SW 1271 (cell line): ENCODE measurements at regions not wholly inside any gene's neighbourhood (a gene's known extent, or its start where the extent isn't known, plus 50 kb on each side); places are given as distances from the start of the nearest gene placed in this dataset.

ENCODE experiments used
- DNase-seq, 2 experiments: peaks; one replicate each; lab custom pipeline; 2025; lab: John Stamatoyannopoulos, UW

DNA sequence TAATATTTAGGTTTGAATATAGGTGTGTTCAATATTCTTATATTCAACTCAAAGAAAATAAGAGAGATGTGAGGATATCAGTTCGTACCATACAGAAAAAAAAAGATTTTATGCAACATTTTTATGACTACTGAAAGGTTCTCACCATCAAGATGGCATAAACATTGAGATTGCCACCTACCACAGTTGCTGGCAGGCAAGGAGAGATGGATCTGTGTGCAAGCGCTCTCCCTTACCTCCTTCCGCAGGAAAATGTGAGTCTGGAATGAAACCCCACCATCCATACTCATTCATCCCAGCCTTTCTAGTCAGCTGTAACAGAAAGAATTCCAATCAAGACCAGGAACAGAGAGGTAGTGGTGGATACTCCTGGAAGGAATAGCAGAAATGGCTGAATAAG lies 376.9 kb downstream of the PPP3CA start:
- DNase-seq: no peak

DNA sequence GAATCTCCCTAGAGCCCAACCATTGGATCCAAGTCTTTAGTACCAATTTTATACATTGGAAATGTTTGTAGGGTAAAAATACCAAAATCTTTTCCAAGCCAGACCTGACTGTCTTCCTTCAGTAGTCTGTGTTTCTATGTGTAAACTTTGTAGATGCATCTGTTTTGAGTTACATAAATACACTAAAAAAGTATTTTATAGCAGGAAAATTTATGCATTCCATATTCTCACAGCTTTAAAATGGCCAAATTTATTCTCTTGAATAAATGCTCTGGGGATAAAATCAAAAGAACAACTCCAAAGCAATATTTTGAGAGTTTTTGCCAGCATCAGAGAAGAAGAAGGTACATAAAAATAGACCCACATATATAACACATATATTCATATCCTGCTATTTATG lies 377.4 kb downstream of the PPP3CA start:
- no peak for DNase-seq

DNA sequence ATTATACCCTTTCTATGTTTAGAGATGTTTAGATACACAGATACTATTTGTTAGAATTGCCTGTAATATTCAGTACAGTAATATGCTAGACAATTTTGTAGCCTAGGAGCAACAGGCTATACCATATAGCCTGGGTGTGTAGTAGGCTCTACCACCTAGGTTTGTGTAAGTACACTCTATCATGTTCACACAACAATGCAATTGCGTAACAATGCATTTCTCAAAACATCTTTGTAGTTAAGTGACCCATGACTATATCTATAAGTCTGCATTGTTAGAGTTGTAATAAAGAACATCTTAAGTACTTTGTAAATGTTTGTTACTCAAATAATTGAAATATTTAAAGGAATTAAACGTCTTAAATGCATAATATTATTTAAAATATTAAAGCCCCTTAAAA lies 379.3 kb downstream of the PPP3CA start:
- DNase-seq: no peak

DNA sequence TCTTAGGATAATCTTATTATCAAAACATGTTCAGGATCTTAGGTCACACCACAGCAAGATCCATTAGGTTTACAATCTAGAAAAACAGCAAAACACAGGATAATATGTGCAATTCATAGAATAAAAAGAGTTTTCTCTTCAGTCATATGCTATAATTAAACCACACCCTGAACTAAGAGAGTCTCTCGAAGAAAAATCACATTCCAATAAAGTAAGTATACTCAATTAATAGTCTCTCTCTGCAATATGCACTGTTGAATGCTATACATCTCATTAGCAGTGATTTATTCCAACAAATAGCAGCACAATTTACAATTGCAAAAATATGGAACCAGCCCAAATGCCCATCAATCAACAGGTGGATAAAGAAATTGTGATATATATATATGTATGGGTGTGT lies 383.7 kb downstream of the PPP3CA start:
- no peak for DNase-seq

DNA sequence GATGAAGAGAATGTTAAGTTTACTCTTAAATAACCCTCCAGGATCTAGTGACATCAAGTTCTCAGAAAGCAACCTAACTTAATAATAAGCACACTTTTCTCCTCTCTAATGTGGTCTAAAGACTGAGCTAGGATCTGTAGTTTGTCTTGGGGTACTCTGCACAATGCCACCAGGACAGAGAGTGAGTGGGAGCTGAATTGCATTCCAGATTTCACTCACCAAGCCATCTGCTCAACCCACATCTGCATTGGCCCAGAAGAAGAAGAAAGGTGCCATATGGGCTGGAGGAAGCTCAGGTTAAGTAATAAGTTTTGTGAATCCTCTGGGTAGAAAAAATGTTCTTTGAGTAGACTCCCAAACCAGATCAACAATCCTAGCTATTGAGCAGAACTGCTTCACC lies 384.6 kb downstream of the PPP3CA start:
- DNase-seq: no peak

DNA sequence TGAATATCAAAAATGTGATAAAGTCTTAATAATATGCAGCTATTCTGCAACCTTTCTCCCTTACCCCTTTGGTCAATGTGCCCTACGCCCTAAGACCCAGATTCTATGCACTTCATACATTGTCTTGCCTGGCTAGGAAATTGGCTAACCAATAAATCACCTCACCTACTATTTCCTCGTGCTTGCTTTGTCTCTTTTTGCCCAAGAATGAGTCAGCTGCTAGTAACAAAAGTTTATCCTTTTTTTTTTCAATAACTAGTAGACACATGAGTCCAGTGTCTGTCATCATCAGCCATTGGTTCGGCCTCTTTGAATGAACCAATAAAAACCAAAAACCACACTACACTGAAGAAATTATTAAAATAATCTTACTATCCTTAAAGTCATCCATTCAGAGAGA lies 387.1 kb downstream of the PPP3CA start:
- no peak for DNase-seq

DNA sequence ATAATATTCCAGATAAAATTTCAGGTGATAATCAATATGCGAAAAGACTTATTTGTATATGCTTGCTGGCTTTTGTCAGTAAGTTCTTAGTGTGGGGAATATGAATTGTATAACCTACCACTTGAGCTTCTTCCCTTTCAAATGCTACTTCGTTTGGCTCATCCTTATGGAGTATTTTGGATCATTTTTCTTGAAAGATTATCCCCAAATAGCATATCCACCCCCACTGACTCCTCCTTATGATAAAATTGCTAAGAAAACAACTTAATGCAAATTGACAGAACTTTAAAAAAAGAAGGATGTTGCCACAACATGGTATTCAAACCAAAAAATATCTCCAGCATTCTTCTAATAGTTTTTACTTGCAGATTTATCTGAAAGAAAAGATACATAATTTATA lies 393.3 kb downstream of the PPP3CA start:
- DNase-seq: no peak

DNA sequence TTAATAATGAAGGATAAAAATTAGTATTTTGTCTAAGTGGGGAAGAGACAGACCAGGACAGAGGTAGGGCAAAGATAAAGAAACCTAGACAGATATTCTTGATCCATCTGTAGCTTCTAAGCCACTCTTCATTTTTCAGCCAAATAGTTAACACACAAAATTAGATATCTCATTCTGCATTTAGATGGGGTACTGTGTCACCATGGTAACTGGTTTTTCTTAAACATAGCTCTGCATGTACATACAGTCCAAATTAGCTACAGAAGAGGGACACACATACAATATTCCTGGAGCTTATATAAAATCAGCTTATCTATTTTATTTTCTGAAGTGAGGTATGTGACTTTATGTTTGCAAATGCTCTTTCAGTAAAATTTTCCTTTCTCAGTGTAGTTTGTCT lies 393.7 kb downstream of the PPP3CA start:
- DNase-seq: no peak

DNA sequence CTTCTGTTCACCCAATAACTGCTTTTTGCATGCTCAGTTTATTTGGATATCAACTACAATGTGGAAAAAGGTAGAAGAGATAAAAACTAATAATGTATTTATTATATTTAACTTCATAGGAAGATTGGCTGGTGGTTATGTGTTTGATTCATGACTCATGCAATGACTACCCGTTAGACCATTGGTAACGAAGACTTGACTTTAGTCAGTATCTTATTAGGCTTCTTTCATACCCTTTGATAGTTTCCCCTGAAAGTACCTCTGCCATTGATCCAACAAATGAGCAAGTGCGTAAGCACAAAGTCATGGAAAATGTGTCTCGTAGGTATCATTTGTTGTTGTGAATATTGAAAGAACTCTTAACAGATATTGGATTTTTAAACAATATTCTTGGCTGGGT lies 394.7 kb downstream of the PPP3CA start:
- DNase-seq: no peak

DNA sequence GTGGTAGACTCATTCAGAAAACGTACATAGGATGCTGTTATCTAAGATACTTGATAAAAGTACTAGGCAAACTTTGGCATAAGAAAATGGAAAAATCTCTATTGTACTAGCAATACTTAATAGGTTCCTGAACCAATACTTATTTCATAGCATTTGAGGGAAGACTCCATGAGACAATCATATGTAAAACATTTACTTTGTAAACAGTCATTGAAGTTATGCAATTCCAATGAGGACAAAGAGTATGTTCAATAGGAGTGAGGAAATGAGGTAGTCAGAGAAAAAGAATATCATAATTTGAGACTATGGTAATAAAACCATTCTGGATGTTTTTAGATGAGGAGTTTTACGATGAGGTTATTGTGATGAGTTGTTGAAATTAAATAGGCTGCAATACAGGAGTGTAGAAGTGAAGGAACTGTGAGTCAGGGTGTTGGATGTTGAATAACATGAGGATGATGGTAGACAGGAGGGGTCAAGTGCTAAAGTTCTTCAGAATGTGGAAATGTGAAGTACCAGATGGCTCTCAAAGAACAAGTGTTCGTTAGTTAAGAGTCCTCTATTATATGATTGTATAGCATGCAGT lies 397.9 kb downstream of the PPP3CA start:
- no peak for DNase-seq

DNA sequence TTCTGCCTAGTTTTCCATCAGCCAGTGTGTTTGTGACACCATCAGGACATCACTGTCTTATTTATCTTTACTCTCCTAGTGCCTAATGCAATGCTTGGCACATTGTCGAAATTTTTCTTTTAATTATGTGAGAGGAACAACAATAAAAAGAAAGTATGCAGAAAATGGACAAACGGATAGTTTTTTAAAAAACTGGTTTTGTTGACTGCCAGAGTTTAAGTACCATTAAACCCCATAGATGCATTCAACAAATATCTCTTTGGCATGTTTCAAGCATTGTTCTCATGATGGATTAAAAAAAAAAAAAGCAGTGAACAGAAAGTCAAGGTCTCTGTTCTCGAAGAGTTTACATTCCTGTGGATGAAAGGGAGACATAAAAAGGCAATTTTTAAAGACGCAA lies 398.4 kb downstream of the PPP3CA start:
- DNase-seq: no peak

DNA sequence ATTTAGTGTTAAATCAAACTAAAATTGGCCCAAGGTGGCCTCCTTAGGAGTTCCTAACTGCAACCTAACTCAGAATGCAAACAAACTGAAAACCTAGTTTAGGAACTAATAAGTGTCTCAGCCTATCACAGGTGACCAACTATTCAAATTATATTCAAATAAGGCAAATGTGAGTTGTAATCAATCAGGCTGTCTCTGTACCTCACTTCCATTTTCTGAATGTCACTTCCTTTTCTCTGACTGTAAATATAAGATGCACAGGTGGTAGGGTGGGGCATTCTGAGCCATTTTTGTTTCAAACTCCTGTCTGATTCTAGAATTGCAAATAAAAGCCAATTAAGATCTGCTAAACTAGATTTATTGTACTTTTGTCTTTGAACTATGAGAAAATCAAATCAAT lies 401.5 kb downstream of the PPP3CA start:
- DNase-seq: no peak

DNA sequence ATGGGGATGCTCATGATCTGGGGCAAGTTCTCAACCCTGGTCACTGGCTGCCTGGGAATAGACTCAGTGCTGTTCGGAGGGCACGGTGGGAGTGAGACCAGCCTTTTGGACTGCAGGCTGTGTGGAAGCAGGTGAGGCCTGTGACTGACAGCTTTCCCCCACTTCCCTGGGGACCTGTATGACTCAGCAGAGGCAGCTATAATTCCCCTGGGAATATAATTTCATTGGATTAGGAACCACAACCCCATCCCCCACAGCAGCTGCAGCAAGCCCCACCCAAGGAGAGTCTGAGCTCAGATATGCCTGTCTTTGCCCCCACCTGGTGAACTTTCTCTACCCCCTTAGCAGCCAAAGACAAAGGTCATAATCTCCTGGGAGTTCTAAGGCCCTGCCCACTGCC lies 408.6 kb downstream of the PPP3CA start:
- no peak for DNase-seq

DNA sequence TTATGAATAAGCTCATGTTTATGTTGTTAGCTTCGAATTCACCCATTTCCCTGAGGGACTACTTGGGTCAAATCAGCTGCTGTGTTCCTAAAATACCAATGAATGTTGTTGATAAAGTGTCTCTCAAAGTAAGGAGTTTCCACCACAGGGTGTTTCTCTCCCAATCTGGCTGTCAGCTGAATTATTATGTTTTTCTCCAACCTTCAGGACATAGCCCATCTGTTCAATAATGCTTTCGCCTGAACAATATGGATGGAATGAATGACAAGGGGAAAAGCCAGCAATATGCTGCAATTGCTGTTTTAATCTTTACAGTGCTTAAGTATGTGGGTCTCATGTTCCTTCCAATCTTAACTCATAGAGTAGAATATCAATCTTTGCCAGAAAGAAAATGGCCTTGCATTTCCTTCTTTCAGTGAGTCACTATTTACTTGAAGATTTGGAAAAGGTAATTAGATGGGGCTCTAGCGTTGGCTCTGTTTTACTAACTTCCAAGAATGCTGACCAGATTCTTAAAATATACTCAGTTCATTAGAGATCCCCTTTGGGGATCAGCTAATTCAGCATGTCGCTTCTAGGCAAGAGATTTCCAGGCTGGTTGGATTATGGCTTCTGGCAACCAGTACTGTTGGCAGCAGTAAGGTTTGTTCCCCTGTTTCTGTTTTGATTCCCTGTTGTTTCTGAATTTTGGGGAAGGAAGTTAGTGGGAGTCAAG lies 410.5 kb downstream of the PPP3CA start:
- DNase-seq: no peak

DNA sequence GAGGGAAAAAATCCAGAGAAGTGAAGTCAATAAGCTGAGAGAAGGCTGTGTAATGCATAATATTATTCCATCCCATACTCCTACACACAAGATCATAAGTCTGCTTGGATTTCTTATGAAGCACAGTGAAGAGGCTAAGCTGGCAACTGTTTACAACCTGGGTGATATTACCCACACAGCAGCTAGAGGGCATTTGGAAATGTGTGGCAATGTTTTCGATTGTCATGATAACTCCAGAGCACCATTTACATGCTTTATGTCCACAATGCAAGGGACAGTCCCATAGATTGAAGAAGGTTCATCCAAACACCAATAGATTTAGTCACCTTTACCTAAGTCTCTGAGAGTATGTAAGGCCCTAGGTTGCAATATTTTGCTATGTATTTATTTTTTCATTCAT lies 412.2 kb downstream of the PPP3CA start:
- peak in 1 of 2 experiments; percentile 2 for DNase-seq

DNA sequence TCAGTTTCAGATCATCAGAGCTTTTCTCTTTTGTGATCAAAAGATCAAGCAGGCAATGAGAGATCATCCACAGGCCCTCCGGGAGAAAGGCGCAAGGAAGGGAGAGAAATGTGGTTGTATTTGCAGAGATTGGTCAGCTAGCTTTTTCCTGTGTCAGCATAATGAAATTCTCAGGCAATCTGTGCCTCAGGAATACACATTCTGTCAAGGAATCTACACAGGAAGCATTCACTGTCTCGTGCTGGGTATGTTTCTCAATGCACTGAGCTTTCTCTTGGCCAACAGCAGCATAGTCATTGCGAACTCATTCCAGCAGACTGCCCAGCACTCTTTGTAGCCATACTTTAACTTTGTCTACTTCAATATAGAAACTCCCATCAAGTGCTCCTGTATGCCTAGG lies 413.7 kb downstream of the PPP3CA start:
- DNase-seq: no peak

DNA sequence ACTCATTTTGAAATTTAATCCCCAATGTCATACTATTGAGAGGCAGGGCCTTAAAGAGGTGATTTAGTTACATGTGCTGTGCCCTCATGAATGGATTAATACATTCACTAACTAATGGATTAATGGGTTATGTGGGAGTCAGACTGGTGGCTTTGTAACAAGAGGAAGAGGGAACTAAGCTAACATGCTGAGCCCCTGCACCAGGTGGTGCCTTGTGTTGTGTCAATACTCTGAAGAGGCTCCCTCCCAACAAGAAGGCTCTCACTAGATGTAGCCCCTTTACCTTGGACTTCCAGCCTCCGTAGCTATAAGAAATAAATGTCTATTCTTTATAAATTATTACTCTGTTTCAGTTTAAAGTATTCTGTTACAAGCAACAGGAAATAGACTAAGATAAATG lies 411.9 kb upstream of the EMCN start:
- no peak for DNase-seq

DNA sequence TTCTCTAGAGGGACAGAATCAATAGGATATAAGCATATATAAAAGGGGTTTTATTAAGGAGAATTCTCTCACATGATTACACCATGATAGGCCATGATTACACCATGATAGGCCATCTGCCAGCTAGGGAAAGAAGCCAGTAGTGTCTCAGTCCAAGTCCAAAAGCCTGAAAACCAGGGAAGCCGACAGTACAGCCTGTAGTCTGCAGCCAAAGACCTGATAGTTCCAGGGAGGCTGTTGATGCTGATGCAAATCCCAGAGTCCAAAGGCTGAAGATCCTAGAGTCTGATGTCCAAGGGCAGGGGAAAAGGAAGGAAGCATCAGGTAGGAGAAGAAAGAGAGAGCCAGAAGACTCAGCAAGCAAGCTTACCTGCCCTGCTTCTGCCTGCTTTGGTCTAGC lies 411.3 kb upstream of the EMCN start:
- no peak for DNase-seq

DNA sequence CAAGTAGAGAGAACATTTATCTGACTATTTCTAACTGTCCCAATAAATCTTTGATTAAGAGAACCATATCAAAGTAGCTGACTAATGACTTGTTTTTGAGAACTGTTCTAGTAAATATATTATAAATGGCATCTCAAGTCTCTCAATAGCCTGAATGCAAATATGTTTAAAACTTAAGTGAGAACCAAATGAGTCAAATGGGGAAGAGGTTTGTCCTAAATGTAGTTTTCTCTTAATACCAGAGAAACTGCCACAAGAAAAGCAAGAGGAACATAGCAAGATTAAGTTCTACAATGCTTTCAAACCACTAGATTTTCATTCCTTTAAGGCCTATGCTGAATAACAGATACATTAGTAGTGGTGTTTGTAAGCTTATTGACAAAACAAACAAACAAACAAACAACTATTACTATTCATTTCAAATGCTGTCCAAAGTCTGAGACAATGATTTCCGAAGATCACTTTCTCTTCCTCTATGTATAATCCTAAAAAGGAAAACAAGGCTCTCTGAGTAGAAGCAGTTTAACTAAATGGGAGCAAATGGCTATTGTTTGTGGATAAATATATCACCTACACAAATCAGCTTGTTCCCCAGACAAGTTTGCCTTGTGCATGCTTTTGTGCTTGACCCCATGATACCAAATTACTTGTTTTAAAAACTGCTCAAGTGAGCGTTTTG lies 408.4 kb upstream of the EMCN start:
- no peak for DNase-seq

DNA sequence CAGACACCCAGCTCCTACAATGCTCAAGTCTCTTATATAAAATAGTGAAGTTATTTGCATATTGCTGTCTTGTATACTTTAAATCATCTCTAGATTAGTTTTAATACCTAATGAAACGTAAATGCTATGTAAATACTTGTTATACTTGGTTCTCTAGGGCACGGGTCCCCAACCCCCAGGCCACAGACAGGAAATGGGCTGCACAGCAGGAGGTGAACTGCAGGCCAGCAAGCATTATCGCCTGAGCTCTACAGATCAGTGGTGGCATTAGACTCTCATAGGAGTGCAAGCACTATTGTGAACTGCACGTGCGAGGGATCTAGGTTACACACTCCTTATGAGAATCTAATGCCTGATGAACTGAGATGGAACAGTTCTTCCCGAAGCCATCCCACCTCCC lies 395.9 kb upstream of the EMCN start:
- DNase-seq: no peak

DNA sequence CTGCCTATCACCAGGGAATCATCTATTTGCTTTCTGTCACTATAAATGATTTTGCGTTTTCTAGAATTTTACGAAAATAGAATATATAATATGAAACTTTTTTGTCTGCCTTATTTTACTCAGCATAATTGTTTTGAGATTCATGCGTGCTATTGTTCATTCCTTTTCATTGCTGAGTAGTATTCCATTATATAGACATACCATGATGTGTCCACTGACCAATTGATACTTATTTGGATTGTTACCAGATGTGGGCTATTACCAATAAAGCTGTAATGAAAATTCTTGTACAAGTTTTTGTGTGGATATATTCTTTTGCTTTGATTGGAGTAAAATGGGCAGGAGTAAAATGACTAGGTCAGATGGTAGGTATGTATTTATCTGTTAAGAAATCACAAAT lies 390.7 kb upstream of the EMCN start:
- DNase-seq: no peak

DNA sequence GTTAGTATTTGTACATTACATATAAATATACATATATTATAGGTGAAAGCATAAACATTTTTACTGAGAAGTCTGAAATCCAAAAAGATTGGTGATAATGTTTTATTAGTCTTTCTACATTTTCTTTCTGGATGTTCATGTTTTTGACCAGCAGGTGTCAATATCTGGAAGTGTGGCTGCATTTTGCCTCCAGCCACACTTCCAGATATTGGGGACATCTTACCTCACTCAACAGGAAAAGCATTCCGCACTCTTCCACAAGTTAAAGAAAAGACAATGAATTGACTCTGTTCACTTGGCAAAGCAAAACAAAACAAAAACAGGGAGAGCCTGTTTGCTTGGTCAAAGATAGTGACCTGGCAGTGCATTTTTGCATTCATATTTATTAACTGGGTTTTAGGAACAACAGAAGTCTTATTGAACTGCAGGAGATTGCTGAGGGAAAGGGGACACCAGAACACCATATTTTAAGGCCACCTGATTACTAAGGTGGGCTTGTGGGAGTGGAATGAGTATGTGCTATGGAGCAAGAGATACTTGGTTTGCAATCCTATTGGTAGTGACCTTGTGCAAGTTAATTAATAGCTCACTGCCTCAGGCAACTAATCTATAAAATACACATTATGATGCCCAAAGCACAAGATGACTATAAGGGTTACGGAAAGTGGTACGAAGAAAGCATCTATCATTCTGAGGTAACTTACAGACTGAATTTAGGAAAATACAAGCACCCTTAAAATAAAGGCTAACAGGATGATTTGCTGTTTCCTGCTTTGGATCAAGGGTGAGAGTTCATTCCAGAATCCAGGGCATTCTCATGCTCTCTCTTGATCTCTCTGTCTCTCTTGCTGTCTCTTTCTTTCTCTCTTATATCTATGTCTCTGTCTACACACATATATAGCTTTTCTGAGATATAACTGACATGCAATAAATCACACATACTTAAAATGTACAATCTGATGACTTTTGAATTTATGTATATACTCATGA lies 389.9 kb upstream of the EMCN start:
- peak in 1 of 2 experiments; percentile 3 for DNase-seq
